AG09319 (cell line): ENCODE measurements at regions not wholly inside any gene's neighbourhood (a gene's known extent, or its start where the extent isn't known, plus 50 kb on each side); places are given as distances from the start of the nearest gene placed in this dataset.

ENCODE experiments used
- DNase-seq: peaks from one replicate; pipeline ENCODE4 v3.0.0-alpha.2; 2010; ENCODE audit warnings: low read depth; ENCODE audit errors: extremely low read depth
- TF ChIP-seq, protein P1 (sequence below): IDR thresholded peaks from 2 replicates; pipeline ENCODE4 v1.5.1; 2011; ENCODE audit warnings: low read depth, mild to moderate bottlenecking, inconsistent platforms, low read length, moderate library complexity

DNA sequence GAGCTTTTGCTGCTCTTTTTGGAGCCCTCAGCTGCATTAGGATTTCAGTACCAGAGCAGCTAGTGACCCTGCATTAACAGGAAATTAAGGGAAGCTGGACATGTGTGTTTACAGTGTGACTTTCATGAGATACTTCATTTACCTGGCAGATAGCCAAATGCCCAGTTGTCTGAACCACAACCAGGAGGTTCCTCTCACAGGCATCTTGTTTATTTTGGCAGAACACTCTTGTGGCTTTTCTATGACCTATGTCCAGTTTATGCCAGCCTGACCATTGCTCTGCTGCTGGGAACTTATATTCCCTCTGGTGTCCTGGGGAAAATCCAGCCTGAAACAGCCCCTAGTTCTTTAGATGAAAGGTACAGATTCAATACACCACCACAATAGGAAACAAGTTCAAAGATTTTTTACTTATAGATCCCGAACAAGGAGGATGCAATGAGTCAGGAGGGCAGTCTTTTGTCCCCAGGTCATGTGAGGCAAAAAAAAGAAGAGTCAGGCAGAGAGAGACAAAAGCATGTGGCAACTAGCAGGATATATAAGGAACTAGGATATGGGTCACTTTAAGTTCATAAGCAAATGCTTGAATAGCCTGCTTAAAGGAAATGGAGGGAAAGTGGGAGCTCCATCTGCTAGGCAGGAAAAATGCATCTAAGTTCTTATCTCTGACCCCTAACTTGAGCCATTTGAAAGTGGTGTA, 379.3 kb downstream of the INSC start:
- TF ChIP-seq, protein P1, sequence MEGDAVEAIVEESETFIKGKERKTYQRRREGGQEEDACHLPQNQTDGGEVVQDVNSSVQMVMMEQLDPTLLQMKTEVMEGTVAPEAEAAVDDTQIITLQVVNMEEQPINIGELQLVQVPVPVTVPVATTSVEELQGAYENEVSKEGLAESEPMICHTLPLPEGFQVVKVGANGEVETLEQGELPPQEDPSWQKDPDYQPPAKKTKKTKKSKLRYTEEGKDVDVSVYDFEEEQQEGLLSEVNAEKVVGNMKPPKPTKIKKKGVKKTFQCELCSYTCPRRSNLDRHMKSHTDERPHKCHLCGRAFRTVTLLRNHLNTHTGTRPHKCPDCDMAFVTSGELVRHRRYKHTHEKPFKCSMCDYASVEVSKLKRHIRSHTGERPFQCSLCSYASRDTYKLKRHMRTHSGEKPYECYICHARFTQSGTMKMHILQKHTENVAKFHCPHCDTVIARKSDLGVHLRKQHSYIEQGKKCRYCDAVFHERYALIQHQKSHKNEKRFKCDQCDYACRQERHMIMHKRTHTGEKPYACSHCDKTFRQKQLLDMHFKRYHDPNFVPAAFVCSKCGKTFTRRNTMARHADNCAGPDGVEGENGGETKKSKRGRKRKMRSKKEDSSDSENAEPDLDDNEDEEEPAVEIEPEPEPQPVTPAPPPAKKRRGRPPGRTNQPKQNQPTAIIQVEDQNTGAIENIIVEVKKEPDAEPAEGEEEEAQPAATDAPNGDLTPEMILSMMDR = no peak
- no peak for DNase-seq

- no peak for DNase-seq
Observed at GRCh38 chr11:15494740-15495139, 380.0 kb downstream of the INSC start.

DNA sequence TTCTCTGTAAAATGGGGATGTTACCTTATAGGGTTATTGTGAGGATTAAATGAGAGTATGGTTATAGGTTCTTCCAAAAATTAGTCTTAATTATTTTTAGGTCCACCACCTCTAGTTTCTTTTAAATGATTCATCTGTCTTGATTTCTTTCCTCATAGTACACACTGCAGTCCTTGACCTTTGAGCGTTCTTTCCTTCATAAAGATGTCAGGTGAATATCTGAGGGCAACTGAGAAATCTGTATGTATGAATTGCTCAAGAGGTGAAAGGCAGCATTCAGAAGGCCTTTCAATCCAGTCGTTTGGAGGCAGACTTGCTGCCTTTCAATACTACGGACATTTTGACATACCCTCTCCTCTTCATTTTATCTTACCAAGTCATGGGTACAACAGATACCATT, 380.7 kb downstream of the INSC start:
- TF ChIP-seq, protein P1 = no peak

More at GRCh38 chr11:15494740-15495139, 380.0 kb downstream of the INSC start:
- TF ChIP-seq, protein P1 = no peak

DNA sequence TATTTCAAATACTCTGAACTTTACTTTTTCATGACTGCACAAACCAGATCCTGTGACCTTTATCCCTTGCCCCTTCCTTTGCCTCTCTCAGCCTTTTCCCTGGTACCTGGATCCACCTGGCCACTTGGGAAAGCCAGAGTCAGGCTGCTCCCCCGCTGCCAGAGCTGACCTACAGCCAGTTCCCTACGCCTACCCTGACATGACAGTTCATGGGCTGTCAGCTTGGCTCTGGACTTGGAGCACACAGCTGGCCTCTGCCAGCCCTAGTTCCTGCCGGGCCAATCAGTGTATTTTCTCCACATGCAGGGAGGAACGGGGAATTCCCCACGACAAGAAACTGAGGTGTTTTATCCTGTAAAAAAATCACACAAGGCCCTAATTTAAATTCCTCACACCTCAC, 382.6 kb downstream of the INSC start:
- no peak for DNase-seq
- TF ChIP-seq, protein P1 = no peak

More for the DNA sequence above, 380.7 kb downstream of the INSC start:
- no peak for DNase-seq

DNA sequence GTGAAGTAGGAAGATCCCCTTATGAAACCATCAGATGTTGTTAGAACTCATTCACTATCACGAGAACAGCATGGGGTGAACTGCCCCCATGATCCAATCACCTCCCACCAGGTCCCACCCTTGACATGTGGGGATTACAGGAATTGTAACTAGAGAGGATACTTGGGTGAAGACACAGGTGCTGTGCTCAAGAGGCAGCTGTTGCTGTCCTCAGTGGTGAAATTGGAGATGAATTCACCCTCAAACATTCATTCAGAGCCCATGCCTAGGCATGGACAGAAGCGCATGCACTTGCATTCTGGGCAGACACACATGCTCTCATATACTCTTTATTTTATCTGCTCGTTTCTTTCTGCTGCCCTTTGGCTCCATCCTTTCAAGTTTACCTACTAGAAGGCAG, 385.0 kb downstream of the INSC start:
- DNase-seq = no peak
- TF ChIP-seq, protein P1 = no peak

GRCh38 chr11:15500643-15501042, 385.9 kb downstream of the INSC start:
- DNase-seq = no peak
- TF ChIP-seq, protein P1 = no peak

DNA sequence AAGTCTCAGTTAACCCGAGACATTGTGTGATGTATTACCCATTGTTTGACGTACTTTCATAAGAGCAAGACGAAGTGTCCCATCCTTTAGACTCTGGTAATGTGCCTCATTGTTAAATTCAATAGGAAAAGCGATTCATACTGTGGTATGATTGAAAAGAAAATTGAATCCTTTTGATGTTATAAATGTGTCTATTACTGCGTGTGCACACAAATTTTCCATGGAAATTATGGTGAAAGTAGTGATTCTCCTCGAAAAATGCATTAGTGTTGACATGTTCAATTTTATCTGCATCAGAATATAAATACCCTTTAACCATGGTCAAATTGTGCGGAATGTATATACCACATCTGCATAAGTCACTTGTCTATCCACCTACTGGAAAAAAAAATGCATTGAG, 386.8 kb downstream of the INSC start:
- TF ChIP-seq, protein P1 = no peak

More for the DNA sequence above, 386.8 kb downstream of the INSC start:
- no peak for DNase-seq
